Fibroblast of lung (primary cell): ENCODE measurements at regions not wholly inside any gene's neighbourhood (a gene's known extent, or its start where the extent isn't known, plus 50 kb on each side); places are given as distances from the start of the nearest gene placed in this dataset.

Experiments
- EZH2 ChIP-seq: IDR thresholded peaks from 2 replicates; pipeline ENCODE4 v1.5.1; 2012; ENCODE audit warnings: low read length, control low read depth, mild to moderate bottlenecking; ENCODE audit errors: missing control alignments
- TF ChIP-seq, protein P1 (sequence below), 2 donors: IDR thresholded peaks in 1 of 2; conservative IDR thresholded peaks in 1 of 2; 1 replicate in 1 of 2; 2 replicates in 1 of 2; pipeline ENCODE4 v1.5.1; 2011 to 2012; ENCODE audit warnings: low read length in 2 of 2, control low read depth in 1 of 2, inconsistent platforms in 1 of 2, low read depth in 1 of 2, mild to moderate bottlenecking in 1 of 2

DNA sequence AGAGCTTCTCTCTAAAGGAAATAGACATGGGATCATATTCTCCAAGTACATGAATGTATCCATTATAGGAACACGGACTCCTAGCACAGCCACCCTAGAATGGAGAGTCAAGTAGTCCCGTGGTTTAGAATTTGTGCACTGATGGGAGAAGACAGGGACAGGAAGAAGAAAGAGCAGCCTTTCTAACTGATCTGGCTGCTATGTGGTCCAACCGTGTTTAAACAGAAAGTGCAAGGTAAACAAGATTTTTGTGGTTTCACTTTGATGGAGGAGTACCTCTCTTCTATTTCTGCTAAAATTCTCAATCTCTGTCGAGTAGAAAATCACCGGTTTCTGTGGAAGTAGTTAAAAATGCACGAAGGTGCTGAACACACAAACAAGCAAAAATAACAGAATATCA is 171.3 kb downstream of the ST8SIA4 start:
- no peak for TF ChIP-seq EZH2
- TF ChIP-seq, protein P1, sequence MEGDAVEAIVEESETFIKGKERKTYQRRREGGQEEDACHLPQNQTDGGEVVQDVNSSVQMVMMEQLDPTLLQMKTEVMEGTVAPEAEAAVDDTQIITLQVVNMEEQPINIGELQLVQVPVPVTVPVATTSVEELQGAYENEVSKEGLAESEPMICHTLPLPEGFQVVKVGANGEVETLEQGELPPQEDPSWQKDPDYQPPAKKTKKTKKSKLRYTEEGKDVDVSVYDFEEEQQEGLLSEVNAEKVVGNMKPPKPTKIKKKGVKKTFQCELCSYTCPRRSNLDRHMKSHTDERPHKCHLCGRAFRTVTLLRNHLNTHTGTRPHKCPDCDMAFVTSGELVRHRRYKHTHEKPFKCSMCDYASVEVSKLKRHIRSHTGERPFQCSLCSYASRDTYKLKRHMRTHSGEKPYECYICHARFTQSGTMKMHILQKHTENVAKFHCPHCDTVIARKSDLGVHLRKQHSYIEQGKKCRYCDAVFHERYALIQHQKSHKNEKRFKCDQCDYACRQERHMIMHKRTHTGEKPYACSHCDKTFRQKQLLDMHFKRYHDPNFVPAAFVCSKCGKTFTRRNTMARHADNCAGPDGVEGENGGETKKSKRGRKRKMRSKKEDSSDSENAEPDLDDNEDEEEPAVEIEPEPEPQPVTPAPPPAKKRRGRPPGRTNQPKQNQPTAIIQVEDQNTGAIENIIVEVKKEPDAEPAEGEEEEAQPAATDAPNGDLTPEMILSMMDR (conservative IDR thresholded peaks at IDR 0.05 in 1 of 2, IDR thresholded peaks at IDR 0.05 in 1 of 2; ENCODE audit: low read depth in 1 of 2, low read length in 2 of 2): no peak
